IMR-90 (cell line): ENCODE measurements at regions not wholly inside any gene's neighbourhood (a gene's known extent, or its start where the extent isn't known, plus 50 kb on each side); places are given as distances from the start of the nearest gene placed in this dataset.

ENCODE experiments used
- ATAC-seq: fragments of 200-7000 bp; cut with Tn5 transposase; 2 replicates; pipeline ENCODE4 v1.9.1; 2020; ENCODE audit warnings: low read depth, mild to moderate bottlenecking, moderate library complexity
- BruUV-seq: library from RNA; stranded (reverse); fragments of 400-500 nt; replicated peaks from 2 replicates; lab custom pipeline; 2021; lab: Mats Ljungman, UMichigan
- CTCF ChIA-PET: fragments of 300-600 bp; formaldehyde crosslinking; extraction: SDS; loops from one replicate; lab custom pipeline; 2021; ENCODE audit warnings: antibody characterized with exemption; lab: Yijun Ruan, JAX
- POLR2A ChIA-PET: fragments of 300-600 bp; sonication (Branson Sonifier 250); formaldehyde crosslinking; loops from one replicate; lab custom pipeline; 2022; ENCODE audit warnings: antibody characterized with exemption; ENCODE audit not compliant: unreplicated experiment; lab: Charles Lee
- DNase-seq: peaks from one replicate; pipeline ENCODE4 v3.0.0; 2013
- H2AFZ ChIP-seq: replicated peaks from 2 replicates; pipeline ENCODE3; 2013; ENCODE audit warnings: low read length, mild to moderate bottlenecking; ENCODE audit not compliant: poor library complexity
- H2AK5ac ChIP-seq: 2 replicates; pipeline ENCODE4 v1.6.1; 2013; ENCODE audit warnings: low read depth, low read length, inconsistent platforms
- H2AK9ac ChIP-seq: replicated peaks from 2 replicates; pipeline ENCODE3; 2013; ENCODE audit warnings: mild to moderate bottlenecking, low read depth, low read length, moderate library complexity; ENCODE audit not compliant: poor library complexity
- H2BK120ac ChIP-seq: 2 replicates; pipeline ENCODE4 v1.6.1; 2013; ENCODE audit warnings: low read depth, low read length, inconsistent platforms
- H2BK15ac ChIP-seq: 3 replicates; pipeline ENCODE4 v1.6.1; 2013; ENCODE audit warnings: low read depth, low read length, inconsistent platforms
- H2BK20ac ChIP-seq: 2 replicates; pipeline ENCODE4 v1.6.1; 2013; ENCODE audit warnings: low read depth, mild to moderate bottlenecking, inconsistent platforms, low read length, moderate library complexity
- H2BK5ac ChIP-seq: 2 replicates; pipeline ENCODE4 v1.6.1; 2013; ENCODE audit warnings: mild to moderate bottlenecking, low read depth, low read length, inconsistent platforms; ENCODE audit not compliant: poor library complexity, severe bottlenecking
- H3K14ac ChIP-seq: replicated peaks from 2 replicates; pipeline ENCODE4 v1.6.1; 2013; ENCODE audit warnings: low read depth, low read length, inconsistent platforms
- H3K18ac ChIP-seq: 2 replicates; pipeline ENCODE4 v1.6.1; 2013; ENCODE audit warnings: low read depth, low read length, control low read depth
- H3K23ac ChIP-seq: 2 replicates; pipeline ENCODE4 v1.6.1; 2013; ENCODE audit warnings: low read depth, low read length, inconsistent platforms
- H3K27ac ChIP-seq: 2 replicates; pipeline ENCODE4 v1.5.1; 2013; ENCODE audit warnings: mild to moderate bottlenecking, control low read depth, low read length; ENCODE audit not compliant: insufficient read depth
- H3K27me3 ChIP-seq: 2 replicates; pipeline ENCODE4 v1.6.1; 2013; ENCODE audit warnings: low read length; ENCODE audit not compliant: control insufficient read depth, insufficient read depth
- H3K36me3 ChIP-seq: 2 replicates; pipeline ENCODE4 v1.6.1; 2013; ENCODE audit warnings: low read length, mixed read lengths; ENCODE audit not compliant: control insufficient read depth, insufficient read depth
- H3K4ac ChIP-seq: 2 replicates; pipeline ENCODE4 v1.6.1; 2013; ENCODE audit warnings: low read depth, low read length, inconsistent platforms
- H3K4me1 ChIP-seq: 2 replicates; pipeline ENCODE4 v1.6.1; 2013; ENCODE audit warnings: low read length, mixed read lengths; ENCODE audit not compliant: control insufficient read depth, insufficient read depth
- H3K4me2 ChIP-seq: 2 replicates; pipeline ENCODE4 v1.6.1; 2013; ENCODE audit warnings: low read depth, mild to moderate bottlenecking, control low read depth, low read length, moderate library complexity
- H3K4me3 ChIP-seq: 2 replicates; pipeline ENCODE4 v1.5.1; 2013; ENCODE audit warnings: low read depth, mild to moderate bottlenecking, control low read depth, low read length, moderate library complexity; ENCODE audit not compliant: insufficient read depth
- H3K56ac ChIP-seq: 2 replicates; pipeline ENCODE4 v1.6.1; 2013; ENCODE audit warnings: low read length, inconsistent platforms; ENCODE audit not compliant: insufficient read depth; ENCODE audit errors: extremely low read depth
- H3K79me1 ChIP-seq, 2 experiments: 2 replicates each; pipeline ENCODE4 v1.6.1; 2013; ENCODE audit warnings: low read length in 2 of 2, inconsistent platforms in 1 of 2, low read depth in 1 of 2
- H3K9ac ChIP-seq: 2 replicates; pipeline ENCODE4 v1.6.1; 2013; ENCODE audit warnings: low read depth, low read length, control low read depth
- H3K9me1 ChIP-seq: 2 replicates; pipeline ENCODE4 v1.6.1; 2013; ENCODE audit warnings: low read length, inconsistent platforms; ENCODE audit not compliant: insufficient read depth
- H3K9me3 ChIP-seq: 2 replicates; pipeline ENCODE4 v1.6.1; 2013; ENCODE audit warnings: low read length; ENCODE audit not compliant: control insufficient read depth, insufficient read depth
- H4K20me1 ChIP-seq: 2 replicates; pipeline ENCODE4 v1.6.1; 2013; ENCODE audit warnings: low read length, inconsistent platforms; ENCODE audit not compliant: insufficient read depth
- H4K5ac ChIP-seq: 2 replicates; pipeline ENCODE4 v1.6.1; 2013; ENCODE audit warnings: mild to moderate bottlenecking, low read depth, low read length, control low read depth
- H4K8ac ChIP-seq, 2 experiments: 2 replicates each; pipeline ENCODE4 v1.6.1; 2013; ENCODE audit warnings: low read depth in 2 of 2, low read length in 2 of 2, control low read depth in 1 of 2, inconsistent platforms in 1 of 2
- H4K91ac ChIP-seq: 2 replicates; pipeline ENCODE4 v1.6.1; 2013; ENCODE audit warnings: low read depth, low read length, inconsistent platforms; ENCODE audit not compliant: insufficient read depth
- BHLHE40 ChIP-seq: fragments of 150-350 bp; IDR thresholded peaks from 2 replicates; pipeline ENCODE4 v1.6.1; 2016; ENCODE audit warnings: mild to moderate bottlenecking, low read depth, low read length
- MAFK ChIP-seq: IDR thresholded peaks from 2 replicates; pipeline ENCODE4 v1.6.1; 2012; ENCODE audit warnings: low read depth, low read length, improper control_type of control experiment
- MAZ ChIP-seq: IDR thresholded peaks from 2 replicates; pipeline ENCODE4 v1.6.1; 2012; ENCODE audit warnings: low read depth, mild to moderate bottlenecking, low read length, improper control_type of control experiment, moderate library complexity, borderline replicate concordance
- POLR2A ChIP-seq: IDR thresholded peaks from 2 replicates; pipeline ENCODE4 v1.6.1; 2012; ENCODE audit warnings: mild to moderate bottlenecking, low read depth, low read length
- RAD21 ChIP-seq: IDR thresholded peaks from 2 replicates; pipeline ENCODE4 v1.6.1; 2012; ENCODE audit warnings: low read length, improper control_type of control experiment
- RCOR1 ChIP-seq: IDR thresholded peaks from 2 replicates; pipeline ENCODE4 v1.6.1; 2012; ENCODE audit warnings: mild to moderate bottlenecking, low read length, improper control_type of control experiment; ENCODE audit not compliant: insufficient replicate concordance
- SMC3 ChIP-seq: fragments of 150-350 bp; IDR thresholded peaks from 2 replicates; pipeline ENCODE4 v1.6.1; 2016; ENCODE audit warnings: low read depth, mild to moderate bottlenecking, antibody characterized with exemption, low read length, moderate library complexity
- WGBS, 2 experiments: methylation state at CpG; one replicate each; pipeline versions ENCODE4 v1.1.5 to v1.1.7; 2013; ENCODE audit warnings: missing lambda C conversion rate in 2 of 2; ENCODE audit not compliant: insufficient read length in 1 of 2; ENCODE audit errors: extremely low coverage in 2 of 2; 5-methylcytosine and 5-hydroxymethylcytosine counted together
- dilution Hi-C: fragments of 300-500 bp; cut with HindIII; formaldehyde crosslinking; loops from one replicate; pipeline ENCODE4 v1.14.3; 2018; ENCODE audit warnings: low sequenced_read_pairs; ENCODE audit not compliant: unreplicated experiment
- in situ Hi-C: fragments of 300-500 bp; cut with MboI; formaldehyde crosslinking; loops from 3 replicates; pipeline ENCODE4 v1.14.3; 2019; ENCODE audit warnings: low sequenced_read_pairs, inconsistent platforms, mixed read lengths
- intact Hi-C: fragments of 100-400 bp; cut with micrococcal nuclease; formaldehyde crosslinking; loops from 2 replicates; pipeline ENCODE4 v1.10.0; 2022
- TF ChIP-seq, protein P1 (sequence below): fragments of 150-350 bp; IDR thresholded peaks from 2 replicates; pipeline ENCODE4 v1.6.1; 2017; ENCODE audit warnings: mild to moderate bottlenecking, antibody characterized with exemption, low read length, low read depth
- TF ChIP-seq, protein P2 (sequence below): fragments of 150-350 bp; IDR thresholded peaks from 2 replicates; pipeline ENCODE4 v1.6.1; 2016; ENCODE audit warnings: low read depth, mild to moderate bottlenecking, low read length, moderate library complexity, borderline replicate concordance
- TF ChIP-seq, protein P3 (sequence below): conservative IDR thresholded peaks from 2 replicates; pipeline ENCODE4 v1.5.1; 2012; ENCODE audit warnings: mild to moderate bottlenecking, low read depth, low read length, improper control_type of control experiment

DNA sequence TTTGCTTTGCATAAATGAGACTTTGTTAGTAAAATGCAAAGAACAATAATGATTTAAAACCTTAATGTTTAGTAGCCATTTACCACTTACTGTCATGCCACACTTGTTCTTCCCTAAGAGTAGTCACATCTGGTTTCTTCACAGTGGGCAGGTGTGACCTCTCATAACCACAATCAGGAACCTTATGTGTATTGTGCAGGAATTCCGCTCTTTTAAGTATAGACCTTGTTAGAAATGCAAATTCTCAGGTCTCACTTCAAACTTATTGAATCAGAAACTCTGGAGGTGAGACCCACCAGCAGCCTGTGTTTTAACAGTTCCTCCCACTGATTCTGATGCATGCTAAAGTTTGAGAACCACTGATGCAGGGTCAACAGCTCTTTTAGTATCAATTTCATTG is 518.8 kb upstream of the MEX3C start:
- H4K91ac ChIP-seq: no peak overlapping the region
- TF ChIP-seq RAD21: no peak
- TF ChIP-seq, protein P1, sequence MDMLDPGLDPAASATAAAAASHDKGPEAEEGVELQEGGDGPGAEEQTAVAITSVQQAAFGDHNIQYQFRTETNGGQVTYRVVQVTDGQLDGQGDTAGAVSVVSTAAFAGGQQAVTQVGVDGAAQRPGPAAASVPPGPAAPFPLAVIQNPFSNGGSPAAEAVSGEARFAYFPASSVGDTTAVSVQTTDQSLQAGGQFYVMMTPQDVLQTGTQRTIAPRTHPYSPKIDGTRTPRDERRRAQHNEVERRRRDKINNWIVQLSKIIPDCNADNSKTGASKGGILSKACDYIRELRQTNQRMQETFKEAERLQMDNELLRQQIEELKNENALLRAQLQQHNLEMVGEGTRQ: no peak
- no peak for TF ChIP-seq RCOR1
- no peak for TF ChIP-seq MAFK
- no peak for TF ChIP-seq SMC3
- TF ChIP-seq, protein P2, sequence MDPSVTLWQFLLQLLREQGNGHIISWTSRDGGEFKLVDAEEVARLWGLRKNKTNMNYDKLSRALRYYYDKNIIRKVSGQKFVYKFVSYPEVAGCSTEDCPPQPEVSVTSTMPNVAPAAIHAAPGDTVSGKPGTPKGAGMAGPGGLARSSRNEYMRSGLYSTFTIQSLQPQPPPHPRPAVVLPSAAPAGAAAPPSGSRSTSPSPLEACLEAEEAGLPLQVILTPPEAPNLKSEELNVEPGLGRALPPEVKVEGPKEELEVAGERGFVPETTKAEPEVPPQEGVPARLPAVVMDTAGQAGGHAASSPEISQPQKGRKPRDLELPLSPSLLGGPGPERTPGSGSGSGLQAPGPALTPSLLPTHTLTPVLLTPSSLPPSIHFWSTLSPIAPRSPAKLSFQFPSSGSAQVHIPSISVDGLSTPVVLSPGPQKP: no peak
- TF ChIP-seq BHLHE40: no peak
- no peak for TF ChIP-seq MAZ
- TF ChIP-seq POLR2A: no peak
- TF ChIP-seq, protein P3, sequence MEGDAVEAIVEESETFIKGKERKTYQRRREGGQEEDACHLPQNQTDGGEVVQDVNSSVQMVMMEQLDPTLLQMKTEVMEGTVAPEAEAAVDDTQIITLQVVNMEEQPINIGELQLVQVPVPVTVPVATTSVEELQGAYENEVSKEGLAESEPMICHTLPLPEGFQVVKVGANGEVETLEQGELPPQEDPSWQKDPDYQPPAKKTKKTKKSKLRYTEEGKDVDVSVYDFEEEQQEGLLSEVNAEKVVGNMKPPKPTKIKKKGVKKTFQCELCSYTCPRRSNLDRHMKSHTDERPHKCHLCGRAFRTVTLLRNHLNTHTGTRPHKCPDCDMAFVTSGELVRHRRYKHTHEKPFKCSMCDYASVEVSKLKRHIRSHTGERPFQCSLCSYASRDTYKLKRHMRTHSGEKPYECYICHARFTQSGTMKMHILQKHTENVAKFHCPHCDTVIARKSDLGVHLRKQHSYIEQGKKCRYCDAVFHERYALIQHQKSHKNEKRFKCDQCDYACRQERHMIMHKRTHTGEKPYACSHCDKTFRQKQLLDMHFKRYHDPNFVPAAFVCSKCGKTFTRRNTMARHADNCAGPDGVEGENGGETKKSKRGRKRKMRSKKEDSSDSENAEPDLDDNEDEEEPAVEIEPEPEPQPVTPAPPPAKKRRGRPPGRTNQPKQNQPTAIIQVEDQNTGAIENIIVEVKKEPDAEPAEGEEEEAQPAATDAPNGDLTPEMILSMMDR: no peak
- intact Hi-C loops: no loop called here
- peaks cover 7% of the 10 kb centered on the region for H3K9me3 ChIP-seq
- H4K20me1 ChIP-seq: no peaks in the 10 kb centered on the region
- H3K23ac ChIP-seq: no peak overlapping the region
- no peak overlapping the region for H2BK120ac ChIP-seq
- H2BK20ac ChIP-seq: no peak overlapping the region
- H3K27ac ChIP-seq: no peak overlapping the region
- WGBS, 2 experiments: no CpG with 5 or more reads among the region's 1 CpG
- no peak overlapping the region for H2BK15ac ChIP-seq
- H3K56ac ChIP-seq: no peak overlapping the region
- ChIA-PET POLR2A (no interaction called here), CTCF (no interaction called here)
- no peak overlapping the region for H2AK9ac ChIP-seq
- dilution Hi-C loops: no loop called here
- no peak overlapping the region for H3K4ac ChIP-seq
- no peak overlapping the region for H3K9ac ChIP-seq
- no peak overlapping the region for H2AK5ac ChIP-seq
- no peaks in the 10 kb centered on the region for H3K4me1 ChIP-seq
- no peak overlapping the region for H3K4me2 ChIP-seq
- no peak overlapping the region for H3K14ac ChIP-seq
- no peaks in the 10 kb centered on the region for H3K79me1 ChIP-seq
- H3K4me3 ChIP-seq: no peak overlapping the region
- no peaks in the 10 kb centered on the region for H3K36me3 ChIP-seq
- ATAC-seq (no peak), DNase-seq (no peak)
- no peaks in the 10 kb centered on the region for H3K9me1 ChIP-seq
- H3K27me3 ChIP-seq: no peaks in the 10 kb centered on the region
- no TSS peak for BruUV-seq
- H4K5ac ChIP-seq: no peak overlapping the region
- in situ Hi-C loops: no loop called here
- H2AFZ ChIP-seq: no peak overlapping the region
- H3K18ac ChIP-seq: no peak overlapping the region
- no peak overlapping the region for H2BK5ac ChIP-seq
- H4K8ac ChIP-seq: no peak overlapping the region
